ENCODE measurements at regions not wholly inside any gene's neighbourhood (a gene's known extent, or its start where the extent isn't known, plus 50 kb on each side); places are given as distances from the start of the nearest gene placed in this dataset.
"Not testable (repeated sequence)": the region's sequence is repeated elsewhere in the genome, so short reads cannot be mapped to it uniquely, and the experiment has no call there.

DNA sequence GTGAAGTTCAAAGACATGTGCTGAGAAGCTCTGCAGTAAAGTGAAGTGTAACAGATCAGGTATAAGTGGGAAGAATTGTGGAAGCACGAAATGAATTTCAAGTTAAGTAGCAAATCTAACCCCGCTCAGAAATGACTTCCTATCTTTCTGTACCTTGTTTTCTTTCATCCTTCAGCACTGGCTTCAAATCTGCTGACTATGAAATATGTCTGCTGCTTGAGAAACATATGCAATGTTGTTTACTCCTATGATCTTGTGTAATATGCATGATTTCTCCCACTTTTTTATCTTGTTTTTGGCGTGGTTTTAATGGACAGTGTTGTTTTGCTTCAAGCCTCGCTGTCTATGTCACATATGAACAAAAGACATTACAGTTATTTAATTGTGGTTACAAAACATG is 545.3 kb upstream of the NCAM2 start:
- no peak for DNase-seq

DNA sequence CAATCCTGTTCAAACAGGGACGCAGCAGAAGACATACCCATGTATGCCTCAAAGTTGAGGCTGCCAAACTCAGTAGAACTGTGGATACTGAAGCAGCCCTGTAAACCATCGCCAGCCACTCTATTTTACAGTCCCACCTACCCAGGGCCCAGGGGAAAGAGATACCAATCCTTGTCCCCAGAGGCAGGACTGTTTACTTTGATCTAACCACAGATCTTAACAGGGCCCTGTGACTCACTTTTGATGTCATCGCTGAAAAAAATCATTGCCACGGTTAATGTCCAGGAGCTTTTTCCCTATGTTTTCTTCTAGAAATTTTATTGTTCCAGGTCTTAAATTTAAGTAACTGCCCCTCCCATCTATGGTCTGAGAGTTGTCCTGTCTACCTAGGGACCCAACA is 538.4 kb upstream of the NCAM2 start:
- no peak for DNase-seq

DNA sequence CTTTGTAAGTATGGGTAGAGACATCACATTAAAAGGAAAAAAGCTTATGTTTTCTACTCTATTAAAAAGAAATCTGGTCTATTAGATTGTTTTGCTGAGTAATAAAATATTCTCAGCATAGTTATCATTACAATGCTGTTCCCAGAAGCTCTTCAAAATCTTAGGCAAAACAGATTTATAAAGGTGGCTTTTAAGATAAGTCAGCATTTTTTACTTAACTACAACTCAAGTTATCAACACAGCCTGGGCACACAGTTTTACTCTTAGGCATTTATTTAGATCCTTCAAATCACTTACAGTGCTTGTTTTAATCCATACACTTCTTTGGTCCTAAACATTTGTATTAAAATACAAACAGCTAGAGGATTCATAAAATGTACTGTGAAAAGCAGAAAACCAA is 534.8 kb upstream of the NCAM2 start:
- DNase-seq = no peak

DNA sequence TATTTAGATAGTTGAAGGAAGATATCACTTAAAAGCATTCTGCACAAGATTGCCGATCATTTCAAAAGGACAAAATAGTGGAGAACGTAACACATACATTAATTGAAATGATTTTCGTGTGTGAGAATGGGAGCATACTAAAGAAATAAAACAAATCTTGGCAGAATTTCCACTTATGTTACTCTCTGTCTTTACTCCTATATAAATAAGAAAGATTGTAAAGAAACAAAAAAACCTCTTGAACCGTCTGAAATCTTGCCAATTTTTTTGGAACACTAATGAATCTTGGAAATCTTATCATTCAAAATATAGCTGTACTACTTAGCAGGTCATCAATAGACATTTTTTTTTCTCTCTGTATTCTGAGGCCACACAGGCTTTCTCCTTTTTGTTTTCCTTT is 528.8 kb upstream of the NCAM2 start:
- DNase-seq = no peak

DNA sequence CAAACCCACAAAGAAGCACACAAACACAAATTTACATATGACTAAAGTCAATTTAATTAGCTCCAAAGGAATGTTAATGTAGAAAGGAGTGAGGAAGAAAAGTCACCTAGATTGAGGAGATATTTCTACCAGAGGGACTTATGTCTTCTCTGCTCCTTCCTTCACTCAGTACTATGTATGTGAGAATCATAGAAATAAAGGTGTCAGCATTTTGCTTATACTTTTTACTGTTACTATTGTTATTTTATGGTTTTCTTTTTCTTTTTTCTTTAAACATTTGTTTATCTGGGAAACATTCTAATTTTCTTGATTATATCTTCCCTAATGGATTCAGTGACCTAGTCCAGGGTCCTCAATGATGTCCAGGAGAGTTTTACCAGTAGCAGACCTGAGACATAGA is 511.9 kb upstream of the NCAM2 start:
- DNase-seq = no peak

DNA sequence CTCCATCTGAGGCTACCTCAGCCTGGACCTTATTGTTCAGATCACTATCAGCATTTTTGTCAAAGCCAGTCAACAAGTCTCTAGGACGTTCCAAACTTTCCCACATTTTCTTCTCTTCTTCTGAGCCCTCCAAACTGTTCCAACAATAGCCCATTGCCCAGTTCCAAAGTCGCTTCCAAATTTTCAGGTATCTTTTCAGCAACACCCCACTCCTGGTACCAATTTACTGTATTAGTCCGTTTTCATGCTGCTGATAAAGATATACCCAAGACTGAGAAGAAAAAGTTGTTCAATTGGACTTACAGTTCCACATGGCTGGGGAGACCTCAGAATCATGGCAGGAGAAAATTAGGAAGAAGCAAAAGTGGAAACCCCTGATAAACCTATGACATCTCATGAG is 495.3 kb upstream of the NCAM2 start:
- DNase-seq = not testable (repeated sequence)

DNA sequence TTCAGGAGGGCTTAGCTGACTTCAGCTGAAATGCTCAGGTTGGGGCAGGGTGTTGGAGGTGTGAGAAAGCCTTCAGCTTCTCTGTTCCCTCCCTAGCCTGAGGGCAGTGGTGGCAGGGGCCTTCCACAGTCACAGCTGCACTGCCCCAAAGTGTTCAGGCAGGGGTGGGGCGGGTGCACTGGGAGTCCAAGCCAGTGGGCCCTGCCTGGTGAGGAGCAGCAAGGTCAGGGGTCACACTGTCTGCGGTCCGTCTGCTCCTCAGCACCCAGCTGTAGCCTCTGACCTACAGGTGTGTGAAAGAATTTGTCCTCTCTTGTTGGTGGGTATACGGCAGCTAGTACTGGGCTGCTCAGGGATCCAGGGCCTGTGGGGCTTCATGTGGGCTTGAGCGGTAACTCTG is 490.4 kb upstream of the NCAM2 start:
- no peak for DNase-seq

DNA sequence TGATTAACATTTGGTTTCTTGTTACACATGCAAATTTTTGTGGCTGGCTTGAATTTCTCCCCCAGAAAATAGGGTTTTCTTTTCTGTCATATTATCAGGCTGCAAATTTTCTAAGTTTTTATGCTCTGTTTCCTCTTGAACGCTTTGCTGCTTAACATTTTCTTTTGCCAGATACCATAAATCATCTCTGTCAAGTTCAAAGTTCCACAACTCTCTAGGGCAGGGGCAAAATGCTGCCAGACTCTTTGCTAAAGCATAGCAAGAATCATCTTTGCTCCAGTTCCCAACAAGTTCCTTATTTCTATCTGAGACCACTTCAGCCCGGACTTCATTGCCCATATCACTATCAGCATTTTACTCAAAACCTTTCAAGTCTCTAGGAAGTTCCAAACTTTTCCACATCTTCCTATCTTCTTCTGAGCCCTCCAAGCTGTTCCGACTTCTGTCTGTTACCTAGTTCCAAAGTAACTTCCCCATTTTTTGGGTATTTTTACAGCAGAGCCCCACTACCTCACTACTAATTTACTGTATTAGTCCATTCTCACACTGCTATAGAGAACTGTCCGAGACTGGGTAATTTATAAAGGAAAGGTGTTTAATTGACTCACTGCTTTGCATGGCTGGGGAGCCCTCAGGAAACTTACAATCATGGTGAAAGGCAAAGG is 486.9 kb upstream of the NCAM2 start:
- DNase-seq = no peak

DNA sequence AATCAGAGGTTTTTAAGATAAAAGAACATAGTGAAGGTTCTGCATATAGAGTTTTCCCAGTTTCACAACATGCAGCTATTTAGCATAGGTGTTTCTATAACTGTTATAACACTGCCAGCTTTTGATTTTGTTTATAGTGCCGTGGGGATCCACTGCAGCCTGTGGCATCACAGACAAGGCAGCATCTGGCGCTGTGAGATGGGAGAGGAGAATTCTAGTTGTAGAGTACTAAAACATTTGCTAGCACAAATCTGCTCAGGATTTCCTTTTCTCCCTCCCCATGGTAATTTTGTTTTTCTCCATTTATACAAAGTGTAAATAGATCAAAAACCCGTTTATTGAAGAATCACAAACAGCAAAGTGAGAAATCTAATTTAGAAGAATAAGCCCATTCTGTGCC is 482.8 kb upstream of the NCAM2 start:
- no peak for DNase-seq

DNA sequence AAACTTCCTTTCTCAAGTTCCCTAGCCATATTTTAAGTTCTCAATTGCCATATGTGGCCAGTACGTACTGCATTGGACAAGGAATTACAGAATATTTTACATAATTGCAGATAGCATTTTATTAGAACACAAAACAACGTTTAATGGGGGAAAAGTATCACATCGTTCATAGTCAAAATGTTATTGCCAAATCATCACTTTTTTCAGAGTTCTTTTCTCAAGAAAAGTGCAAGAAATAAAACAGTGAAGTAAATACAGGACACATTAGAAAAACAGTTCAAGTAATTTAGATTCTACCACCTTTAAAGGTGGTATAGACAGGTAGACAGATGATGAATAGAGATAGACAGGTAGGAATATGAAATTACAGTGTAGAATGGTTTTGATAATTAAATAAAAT is 479.1 kb upstream of the NCAM2 start:
- DNase-seq = no peak

DNA sequence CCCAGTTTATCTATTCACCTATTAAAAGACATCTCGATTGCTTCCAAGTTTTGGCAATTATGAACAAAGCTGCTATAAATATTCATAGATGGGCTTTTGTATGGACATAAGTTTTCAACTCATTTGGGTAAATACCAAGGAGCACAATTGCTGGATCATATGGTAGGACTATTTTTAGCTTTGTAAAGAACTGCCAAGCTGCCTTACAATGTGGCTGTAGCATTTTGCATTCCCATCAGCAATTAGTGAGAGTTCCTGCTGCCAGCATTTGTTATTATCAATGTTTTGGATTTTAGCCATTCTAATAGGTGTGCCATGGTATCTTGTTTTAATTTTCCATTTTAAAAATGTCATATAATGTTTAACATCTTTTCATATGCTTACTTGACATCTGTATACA is 475.6 kb upstream of the NCAM2 start:
- DNase-seq = no peak

DNA sequence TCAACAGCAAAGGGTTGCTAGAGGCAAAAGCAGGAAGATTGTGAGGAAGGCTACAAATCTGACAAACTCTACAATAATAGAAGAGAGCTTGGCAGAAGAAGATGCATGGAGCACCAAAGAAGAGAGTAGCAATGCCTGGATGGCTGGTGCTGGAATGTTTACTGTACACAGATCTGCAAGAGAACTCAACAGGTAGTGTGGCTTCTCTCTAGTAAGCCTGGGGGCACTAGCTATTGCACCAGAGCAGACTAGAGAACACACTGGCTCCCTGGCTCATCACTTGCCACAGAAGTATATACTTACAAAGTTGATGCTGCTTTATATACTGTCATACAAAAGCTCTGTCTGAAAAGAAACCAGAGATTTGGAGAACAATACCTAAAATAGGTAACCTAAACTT is 475.0 kb upstream of the NCAM2 start:
- DNase-seq = no peak

DNA sequence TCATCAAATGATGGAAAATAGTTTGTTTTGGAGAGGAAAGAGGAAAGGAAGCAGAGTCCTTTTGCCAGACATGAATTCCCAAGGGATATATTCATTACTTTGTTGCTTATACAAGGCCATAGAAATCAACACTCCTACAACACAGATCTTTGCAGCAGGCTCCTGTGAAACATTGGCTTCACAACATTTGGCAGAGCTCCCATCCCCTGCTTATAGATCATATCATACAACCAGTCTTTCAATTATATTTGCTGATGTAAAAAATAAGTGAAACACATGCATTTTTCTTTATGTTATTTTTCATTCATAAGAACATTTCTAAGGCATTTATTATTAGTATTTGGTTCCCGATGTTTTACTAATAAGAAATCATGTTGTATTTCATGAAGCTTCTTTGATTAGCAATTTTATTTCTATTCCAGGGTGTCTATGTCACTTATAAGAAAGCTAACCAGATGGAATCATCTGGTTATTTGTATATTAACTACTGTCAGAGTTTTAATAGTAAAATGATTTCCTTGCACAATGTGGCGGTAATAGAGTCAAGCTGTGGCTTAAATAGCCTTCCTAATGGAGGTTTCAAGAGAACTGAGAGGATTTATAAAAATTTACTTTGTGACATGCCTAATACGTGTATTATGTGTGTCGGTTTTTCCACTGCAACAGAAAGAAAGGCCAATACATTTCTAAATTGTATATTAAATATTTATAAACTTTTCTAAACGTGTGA is 470.3 kb upstream of the NCAM2 start:
- no peak for DNase-seq

DNA sequence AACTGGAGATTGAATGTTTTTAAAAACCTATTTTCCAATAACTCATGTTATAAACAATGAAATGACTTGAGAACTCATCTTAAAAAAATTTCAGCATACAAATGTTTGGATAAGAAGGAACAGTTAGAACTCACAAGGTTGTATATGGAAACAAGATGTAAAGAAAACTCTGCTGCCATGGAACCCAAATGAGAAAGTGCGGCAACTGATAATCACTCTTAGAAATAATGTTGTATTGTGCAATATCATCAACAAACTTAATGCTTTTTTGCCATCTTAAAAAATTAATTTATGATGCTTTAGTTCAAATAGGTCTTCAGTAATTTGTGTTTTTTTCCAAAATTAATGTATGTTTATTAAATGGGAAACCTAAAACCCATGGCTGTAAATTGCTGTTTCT is 461.1 kb upstream of the NCAM2 start:
- DNase-seq = no peak

DNA sequence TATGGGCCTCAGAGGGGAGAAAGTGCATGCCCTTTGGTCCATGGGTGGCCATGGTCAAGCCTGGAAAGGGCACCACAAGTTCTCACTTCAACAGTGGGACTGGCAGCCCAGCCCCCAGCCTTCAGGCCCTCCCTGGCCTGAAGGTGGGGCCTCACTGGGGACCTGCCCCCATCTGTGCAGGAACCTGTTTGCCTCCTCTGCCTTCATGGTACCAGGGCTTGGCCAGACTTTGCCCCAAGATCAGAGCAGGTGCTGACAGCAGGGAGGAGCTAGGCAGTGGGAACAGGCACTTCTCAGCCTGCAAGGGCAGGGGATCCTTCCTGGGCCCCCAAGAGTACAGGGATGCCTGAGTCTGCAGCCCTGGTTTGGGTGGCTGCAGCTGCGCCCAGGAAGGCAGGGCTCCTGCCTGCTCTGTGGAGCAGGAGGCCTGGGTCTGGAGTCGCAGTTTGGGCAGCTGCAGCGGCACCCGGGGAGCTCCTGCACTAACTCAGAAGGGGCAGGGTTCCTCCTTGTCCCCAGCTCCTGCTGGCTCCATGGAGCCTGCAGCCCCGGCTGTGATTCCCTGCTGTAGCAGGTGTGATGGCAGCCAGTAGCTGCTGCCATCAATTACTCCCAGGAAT is 460.1 kb upstream of the NCAM2 start:
- DNase-seq = no peak

DNA sequence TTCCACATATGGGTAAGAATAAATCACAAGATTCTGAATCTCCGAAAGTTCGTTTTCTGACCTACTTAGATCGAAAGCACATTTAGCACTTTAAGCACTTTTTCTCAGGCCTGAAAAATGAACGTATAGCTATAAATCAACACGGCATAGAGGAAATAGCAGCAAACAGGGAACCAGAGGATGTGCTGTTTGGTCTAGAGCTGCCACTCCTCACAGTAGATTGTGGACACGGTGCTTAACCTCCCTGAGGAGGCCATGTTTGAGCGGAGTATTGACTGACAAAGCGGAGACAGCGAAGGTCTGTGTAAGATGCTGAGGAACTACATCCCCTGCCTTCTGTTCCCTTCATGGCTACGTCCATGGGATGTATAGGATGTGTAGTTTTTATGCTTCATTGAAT is 452.8 kb upstream of the NCAM2 start:
- DNase-seq = no peak

DNA sequence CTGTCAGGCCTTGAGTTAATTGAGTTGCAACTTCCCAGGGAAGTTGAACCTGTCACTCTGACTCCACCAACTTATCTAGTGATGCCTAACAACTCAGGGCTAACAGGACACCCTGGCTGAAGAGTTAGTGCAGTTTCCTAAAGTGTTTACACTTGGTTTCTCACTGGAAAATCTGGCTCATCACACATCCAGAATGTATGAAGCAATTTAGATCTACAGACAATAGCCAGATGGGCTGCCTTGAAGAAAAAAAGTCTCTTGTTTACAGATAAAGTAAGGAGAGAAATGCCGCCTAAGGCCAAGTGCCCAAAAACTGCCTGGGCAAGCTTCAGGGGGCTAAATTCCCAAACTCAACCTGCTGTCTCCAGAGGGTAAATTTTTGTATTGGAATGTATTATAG is 446.3 kb upstream of the NCAM2 start:
- no peak for DNase-seq

DNA sequence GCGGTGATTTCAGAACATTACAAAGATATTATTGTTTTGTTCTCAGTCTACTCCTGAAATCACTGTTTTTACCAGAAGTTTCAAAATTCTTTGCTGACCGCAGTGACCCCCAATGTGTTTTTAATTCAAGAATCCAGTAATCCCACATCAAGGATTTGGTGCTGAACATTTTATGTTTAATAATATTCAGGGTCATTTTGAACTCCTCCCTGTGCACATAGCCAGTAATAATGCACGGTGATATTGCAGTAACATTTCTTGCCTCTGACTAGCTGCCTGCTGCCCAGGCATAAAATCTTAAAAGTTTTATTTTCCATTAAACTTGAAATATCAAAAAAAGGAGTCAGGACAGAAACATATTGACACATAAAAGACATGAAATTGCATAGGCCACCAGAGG is 443.4 kb upstream of the NCAM2 start:
- DNase-seq = no peak

DNA sequence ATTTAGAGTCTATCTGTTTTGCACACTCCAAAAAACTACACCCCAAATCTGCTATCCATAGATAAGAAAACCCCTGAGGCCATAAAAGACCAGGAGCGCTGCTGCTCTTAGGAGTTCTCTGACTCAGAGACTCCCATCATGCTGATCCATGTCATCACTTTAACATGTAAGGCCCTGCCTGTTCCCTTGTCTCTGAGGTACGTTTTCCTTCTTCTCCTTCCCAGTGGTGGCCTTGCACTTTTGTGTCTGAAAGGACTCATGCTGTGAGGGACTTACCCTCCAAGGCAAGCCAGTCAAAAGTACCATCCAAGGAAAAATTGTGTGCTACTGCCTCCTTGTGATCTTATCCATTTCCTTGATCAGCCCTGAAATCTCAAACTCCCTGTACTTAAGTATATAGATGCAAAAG is 427.4 kb upstream of the NCAM2 start:
- DNase-seq = no peak

DNA sequence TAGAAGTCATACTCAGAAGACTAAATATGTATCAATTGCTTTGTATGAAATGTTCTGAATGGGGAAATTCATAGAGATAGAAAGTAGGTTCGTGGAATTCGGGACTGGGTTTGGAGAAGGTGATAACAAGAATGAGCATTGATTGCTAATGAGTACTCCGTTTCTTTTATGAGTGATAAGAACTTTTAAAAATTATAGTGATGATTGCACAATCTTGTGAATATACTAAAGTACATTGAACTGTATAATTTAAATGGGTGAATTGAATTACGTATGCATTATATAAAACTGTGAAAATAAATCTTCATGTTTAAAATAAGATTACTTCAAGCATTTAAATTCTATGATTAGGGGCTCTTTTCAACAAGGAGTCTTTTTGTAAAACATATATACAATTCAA is 425.6 kb upstream of the NCAM2 start:
- DNase-seq = no peak

DNA sequence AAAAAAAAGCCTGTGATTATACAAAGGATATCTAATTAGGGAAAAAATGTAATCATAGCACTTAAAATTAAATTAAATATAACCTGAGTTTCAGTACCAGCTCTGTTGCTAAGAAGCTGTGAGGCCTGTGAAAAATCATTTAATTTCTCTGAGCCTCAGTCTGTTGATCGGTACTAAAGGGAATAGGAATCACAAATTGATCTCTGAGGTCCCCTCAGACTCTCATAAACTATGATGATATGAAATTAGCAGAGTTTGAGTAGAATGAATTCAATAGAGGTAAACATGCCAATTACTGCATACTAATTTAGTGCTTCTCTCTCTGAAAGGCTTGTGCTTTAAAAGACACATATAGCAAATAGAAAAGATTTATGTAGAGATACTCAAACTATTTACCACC is 416.8 kb upstream of the NCAM2 start:
- DNase-seq = no peak

DNA sequence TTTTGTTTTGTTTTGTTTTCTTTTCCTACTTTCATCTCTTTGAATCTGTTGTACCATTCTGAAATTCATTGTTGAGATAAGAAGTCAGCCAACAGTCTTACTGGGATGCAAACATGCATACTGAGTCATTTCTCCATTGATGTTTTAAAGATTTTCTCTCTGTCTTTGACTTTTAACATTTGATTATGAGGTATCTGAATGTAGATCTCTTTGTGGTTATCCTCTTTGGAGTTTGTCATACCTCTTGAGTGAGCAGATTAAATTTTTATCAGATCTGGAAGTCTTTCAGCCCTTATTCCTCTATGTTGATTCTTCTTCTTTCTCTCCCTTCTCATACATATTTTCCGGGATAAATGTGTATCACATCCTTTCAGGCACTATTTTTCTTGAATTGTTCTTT is 406.9 kb upstream of the NCAM2 start:
- no peak for DNase-seq

DNA sequence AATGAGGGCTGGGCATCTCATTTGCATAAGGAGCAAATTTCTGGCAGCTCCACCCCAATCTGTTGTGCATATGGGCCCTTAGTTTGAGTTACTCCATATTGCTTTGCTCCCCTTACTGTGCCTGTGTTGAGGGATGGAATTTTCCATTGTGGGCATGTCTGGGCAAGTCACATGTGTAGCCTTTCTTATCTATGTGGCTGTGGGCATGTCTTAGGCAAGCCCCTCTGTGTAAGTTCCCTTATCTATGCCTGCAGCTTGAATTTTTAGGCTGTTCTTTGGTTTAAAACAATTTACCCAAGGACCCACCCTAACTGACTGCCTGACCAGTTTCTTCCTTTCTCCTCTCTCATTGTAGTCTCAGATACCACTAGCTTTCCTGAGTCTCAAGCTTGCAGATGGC is 405.7 kb upstream of the NCAM2 start:
- no peak for DNase-seq

DNA sequence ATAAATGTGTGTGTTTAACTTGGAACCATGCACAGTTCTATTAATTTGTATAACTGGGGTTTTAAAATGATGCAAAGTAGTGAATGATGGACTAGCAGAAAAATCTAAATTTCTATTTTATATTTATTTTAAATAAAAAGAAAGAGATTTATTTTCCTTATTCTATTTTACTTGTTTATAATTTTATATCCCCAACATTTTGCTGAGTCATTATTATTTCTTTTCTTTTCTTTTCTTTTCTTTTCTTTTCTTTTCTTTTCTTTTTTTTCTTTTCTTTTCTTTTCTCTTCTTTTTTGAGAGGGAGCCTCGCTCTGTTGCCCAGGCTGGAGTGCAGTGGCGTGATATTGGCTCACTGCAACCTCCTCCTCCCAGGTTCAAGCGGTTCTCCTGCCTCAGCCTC is 395.0 kb upstream of the NCAM2 start:
- DNase-seq = no peak

DNA sequence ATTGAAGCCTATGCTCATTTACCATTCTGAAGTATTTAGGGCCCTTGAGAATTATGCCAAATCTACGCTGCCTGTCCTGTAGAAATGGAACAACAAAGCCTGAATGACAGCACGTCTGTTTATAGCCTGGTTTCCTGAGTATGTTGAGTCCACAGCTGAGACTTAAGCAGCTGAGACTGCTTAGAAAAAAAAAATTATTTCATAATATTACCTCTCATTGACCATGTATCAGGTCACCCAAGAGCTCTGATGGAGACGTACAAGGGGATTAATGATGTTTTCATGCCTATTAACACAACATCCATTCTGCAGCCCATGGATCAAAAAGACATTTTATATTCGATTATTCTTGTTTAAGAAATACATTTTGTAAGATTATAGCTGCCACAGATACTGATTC is 387.2 kb upstream of the NCAM2 start:
- no peak for DNase-seq
